Stimulated activated CD4-positive, alpha-beta T cell treated with anti-CD3 and anti-CD28 coated beads, Interleukin-15, amount 100 ng/mL, for 48 hours (primary cell): ENCODE measurements at regions not wholly inside any gene's neighbourhood (a gene's known extent, or its start where the extent isn't known, plus 50 kb on each side); places are given as distances from the start of the nearest gene placed in this dataset.

Source experiments
- DNase-seq, 2 donors: peaks; one replicate each; pipeline ENCODE4 v3.0.0-alpha.2; 2020; ENCODE audit warnings: low read depth in 2 of 2

- no peak for DNase-seq
These were observed 237.0 kb upstream of the SLC14A2 start for GRCh38 chr18:45378308-45378707.

GRCh38 chr18:45378933-45379332 lies 236.3 kb upstream of the SLC14A2 start:
- DNase-seq, result no peak

- no peak for DNase-seq
These were observed 235.4 kb upstream of the SLC14A2 start for GRCh38 chr18:45379903-45380302.

GRCh38 chr18:45381282-45381681 lies 234.0 kb upstream of the SLC14A2 start:
- DNase-seq, result no peak

- DNase-seq, result no peak
These were observed 232.0 kb upstream of the SLC14A2 start for GRCh38 chr18:45383228-45383627.

GRCh38 chr18:45384137-45384961 lies 230.9 kb upstream of the SLC14A2 start:
- peak; percentile 9 to 40 for DNase-seq

- no peak for DNase-seq
These were observed 230.3 kb upstream of the SLC14A2 start for GRCh38 chr18:45384962-45385315.

GRCh38 chr18:45386041-45386655 lies 229.1 kb upstream of the SLC14A2 start:
- DNase-seq, result no peak

GRCh38 chr18:45387229-45387628 lies 228.0 kb upstream of the SLC14A2 start:
- DNase-seq, result no peak

GRCh38 chr18:45398448-45398847 lies 216.8 kb upstream of the SLC14A2 start:
- DNase-seq, result no peak

GRCh38 chr18:45399146-45399545 lies 216.1 kb upstream of the SLC14A2 start:
- no peak for DNase-seq

- no peak for DNase-seq
These were observed 215.6 kb upstream of the SLC14A2 start for GRCh38 chr18:45399643-45400042.

- no peak for DNase-seq
These were observed 212.7 kb upstream of the SLC14A2 start for GRCh38 chr18:45402485-45403056.

GRCh38 chr18:45403341-45404049 lies 211.8 kb upstream of the SLC14A2 start:
- DNase-seq, result no peak

- DNase-seq, result no peak
These were observed 207.1 kb upstream of the SLC14A2 start for GRCh38 chr18:45408218-45408617.

GRCh38 chr18:45409971-45410370 lies 205.3 kb upstream of the SLC14A2 start:
- DNase-seq, result no peak

GRCh38 chr18:45412577-45412976 lies 202.7 kb upstream of the SLC14A2 start:
- no peak for DNase-seq

GRCh38 chr18:45413180-45413836 lies 202.0 kb upstream of the SLC14A2 start:
- no peak for DNase-seq

- no peak for DNase-seq
These were observed 199.7 kb upstream of the SLC14A2 start for GRCh38 chr18:45415614-45416013.

- DNase-seq, result no peak
These were observed 199.1 kb upstream of the SLC14A2 start for GRCh38 chr18:45416168-45416567.

- no peak for DNase-seq
These were observed 197.9 kb upstream of the SLC14A2 start for GRCh38 chr18:45417392-45417791.

GRCh38 chr18:45423659-45424058 lies 191.6 kb upstream of the SLC14A2 start:
- no peak for DNase-seq
